Psoas muscle (tissue), 7 donors: ENCODE measurements at regions not wholly inside any gene's neighbourhood (a gene's known extent, or its start where the extent isn't known, plus 50 kb on each side); places are given as distances from the start of the nearest gene placed in this dataset.

Experiments used
- ATAC-seq, 4 donors: fragments of 200-7000 bp; cut with Tn5 transposase; one replicate each; pipeline ENCODE4 v1.9.1; 2020; ENCODE audit warnings: moderate library complexity in 3 of 4, mild to moderate bottlenecking in 2 of 4
- DNase-seq, 2 donors: peaks; one replicate each; pipeline ENCODE4 v3.0.0-alpha.2; 2020
- H3K27ac ChIP-seq: fragments of 200-600 bp; one replicate; pipeline ENCODE4 v1.8.0; 2022
- H3K27me3 ChIP-seq, 3 donors: fragments of 200-600 bp in 1 of 3; one replicate each; pipeline versions ENCODE4 v1.6.1 to v1.8.0; 2013 to 2022; ENCODE audit warnings: low read length in 2 of 3, mild to moderate bottlenecking in 2 of 3, moderate library complexity in 1 of 3; ENCODE audit not compliant: insufficient read depth in 3 of 3
- H3K36me3 ChIP-seq, 2 donors: fragments of 200-600 bp in 1 of 2; one replicate each; pipeline versions ENCODE4 v1.6.1 to v1.8.0; 2013 to 2022; ENCODE audit warnings: low read depth in 1 of 2, mild to moderate bottlenecking in 1 of 2, moderate library complexity in 1 of 2; ENCODE audit not compliant: insufficient read depth in 1 of 2
- H3K4me1 ChIP-seq: fragments of 200-600 bp; one replicate; pipeline ENCODE4 v1.8.0; 2022
- H3K4me3 ChIP-seq: fragments of 200-600 bp; one replicate; pipeline ENCODE4 v1.8.0; 2022; ENCODE audit warnings: mild to moderate bottlenecking
- H3K9me3 ChIP-seq: fragments of 200-600 bp; one replicate; pipeline ENCODE4 v1.8.0; 2022
- CTCF ChIP-seq: fragments of 200-600 bp; IDR thresholded peaks from one replicate; pipeline ENCODE4 v1.8.0; 2022; ENCODE audit warnings: antibody characterized with exemption
- WGBS, 3 donors: extraction: QIAGEN DNeasy Blood & Tissue Kit; methylation state at CpG; one replicate each; pipeline versions ENCODE4 v1.1.6 to v1.1.7; 2013; 5-methylcytosine and 5-hydroxymethylcytosine counted together
- intact Hi-C, 2 donors: fragments of 100-400 bp; cut with DNase I; formaldehyde crosslinking; loops; one replicate each; pipeline versions ENCODE4 v1.11.0 to v1.14.2; 2022
- donor health status: healthy with polysubstance abuse.
- donor health status: DM: no; HTN: no; CAD: no; lungs with moderate emphysema.
- donor health status: Bipolar disorder and iron deficiency.
- donor health status: healthy.
- donor health status: DM: yes; HTN: yes; CAD: no.
- donor health status: DM: no; HTN: no; CAD: no.
- donor health status: DM: yes; HTN: yes; CAD: no.

- Histone ChIP-seq H3K4me3 (no peak overlapping the region), H3K9me3 (no peaks in the 10 kb centered on the region), H3K27me3 (no peaks in the 10 kb centered on the region), H3K4me1 (no peaks in the 10 kb centered on the region), H3K36me3 (no peaks in the 10 kb centered on the region), H3K27ac (no peak overlapping the region)
- no peak for DNase-seq
- no peak for ATAC-seq
- intact Hi-C loops: no loop called here
- WGBS, 3 donors: 84 to 89% (median 89%) methylated on average over 12 of the region's 12 CpGs
- TF ChIP-seq CTCF: no peak
Measured at GRCh38 chr5:4101189-4101588, 505.6 kb downstream of the IRX1 start.

DNA sequence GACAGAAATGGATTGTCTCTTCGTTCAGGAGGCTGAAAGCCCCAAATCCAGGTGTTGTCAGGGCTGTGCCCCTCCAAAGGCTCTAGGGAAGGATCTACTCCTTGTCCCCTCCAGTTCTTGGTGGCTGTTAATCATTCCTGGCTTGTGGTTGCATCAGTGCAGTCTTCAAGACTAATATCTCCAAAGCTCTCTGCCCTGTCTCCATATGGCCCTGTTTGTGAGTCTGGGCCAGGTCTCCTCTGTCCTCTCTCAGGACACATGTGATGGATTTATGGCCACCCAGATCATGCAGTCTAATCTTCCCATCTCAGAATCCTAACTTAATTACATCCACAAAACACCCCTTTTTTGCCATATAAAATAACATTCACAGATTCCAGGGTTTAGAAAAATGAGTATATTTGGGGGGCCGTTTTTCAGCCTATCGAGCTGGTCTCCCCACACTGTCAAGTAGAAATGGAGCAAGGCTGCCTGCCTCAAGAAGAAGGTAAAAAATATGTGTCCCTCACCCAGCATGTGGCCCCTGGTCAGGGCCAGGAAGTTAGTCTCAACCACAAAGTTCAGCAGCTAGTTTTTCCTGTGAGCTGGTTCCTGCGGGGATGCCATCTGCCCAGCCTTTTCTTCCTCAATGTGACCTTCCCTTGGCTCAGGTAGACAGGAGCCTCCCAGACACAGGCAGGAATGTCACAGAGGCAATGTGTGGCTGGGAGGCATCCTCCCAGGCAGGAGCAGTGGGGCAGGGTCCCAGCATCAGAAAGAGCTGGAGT is 509.4 kb downstream of the IRX1 start:
- Histone ChIP-seq H3K4me3 (no peak overlapping the region), H3K36me3 (no peaks in the 10 kb centered on the region), H3K9me3 (no peaks in the 10 kb centered on the region), H3K27ac (no peak overlapping the region), H3K4me1 (no peaks in the 10 kb centered on the region), H3K27me3 (no peaks in the 10 kb centered on the region)
- TF ChIP-seq CTCF: no peak
- DNase-seq (no peak), ATAC-seq (no peak)
- intact Hi-C loops: no loop called here
- 77 to 86% (median 80%) methylated on average over 4 of the region's 4 CpGs for WGBS, 3 donors

DNA sequence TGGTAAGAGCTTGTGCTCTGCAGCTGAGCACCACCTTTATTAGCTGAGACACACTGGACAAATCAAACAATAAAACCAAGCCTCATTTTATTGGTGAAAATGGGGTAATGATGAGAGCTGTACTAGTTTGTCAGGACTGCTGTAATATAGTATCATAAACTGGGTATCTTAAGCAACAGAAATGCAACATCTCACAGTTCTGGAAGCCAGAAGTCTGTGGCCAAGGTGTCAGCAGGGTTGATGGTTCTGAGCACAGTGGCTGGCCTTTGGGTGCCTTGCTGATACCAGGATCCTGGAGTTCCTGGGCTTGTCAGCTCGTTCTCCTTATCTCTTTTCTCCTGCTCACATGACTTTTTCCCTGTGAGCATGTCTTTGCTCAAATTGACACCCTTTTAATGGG is 513.1 kb downstream of the IRX1 start:
- Histone ChIP-seq H3K9me3 (no peaks in the 10 kb centered on the region), H3K27me3 (no peaks in the 10 kb centered on the region), H3K4me3 (no peak overlapping the region), H3K36me3 (no peaks in the 10 kb centered on the region), H3K27ac (no peak overlapping the region), H3K4me1 (no peaks in the 10 kb centered on the region)
- DNase-seq (no peak), ATAC-seq (no peak)
- 61 to 76% (median 63%) methylated on average over 1 of the region's 1 CpG for WGBS, 3 donors
- no peak for TF ChIP-seq CTCF
- intact Hi-C loops: no loop called here

DNA sequence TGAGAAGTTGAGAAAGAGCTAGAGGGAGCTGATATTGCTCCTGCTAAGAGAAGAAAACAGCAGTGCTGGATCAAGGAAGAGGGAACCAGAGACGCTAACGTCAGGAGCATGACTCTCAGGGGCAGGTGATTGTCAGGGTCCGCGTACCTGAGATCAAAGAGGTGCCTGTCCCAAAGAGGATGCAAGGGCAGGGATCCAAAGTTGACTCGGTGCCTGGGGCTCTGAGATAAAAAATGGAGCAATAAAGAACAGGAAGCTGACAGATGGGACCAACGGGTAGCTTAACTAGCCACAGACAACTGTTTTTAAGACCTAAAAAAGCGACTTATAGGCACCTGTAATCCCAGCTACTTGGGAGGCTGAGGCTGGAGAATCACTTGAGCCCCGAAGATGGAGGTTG is 517.8 kb downstream of the IRX1 start:
- Histone ChIP-seq H3K36me3 (no peaks in the 10 kb centered on the region), H3K27me3 (no peaks in the 10 kb centered on the region), H3K27ac (no peak overlapping the region), H3K4me3 (no peak overlapping the region), H3K9me3 (no peaks in the 10 kb centered on the region), H3K4me1 (no peaks in the 10 kb centered on the region)
- no peak for ATAC-seq
- intact Hi-C loops: no loop called here
- no peak for DNase-seq
- WGBS, 3 donors: 65 to 74% (median 72%) methylated on average over 8 of the region's 8 CpGs
- no peak for TF ChIP-seq CTCF

DNA sequence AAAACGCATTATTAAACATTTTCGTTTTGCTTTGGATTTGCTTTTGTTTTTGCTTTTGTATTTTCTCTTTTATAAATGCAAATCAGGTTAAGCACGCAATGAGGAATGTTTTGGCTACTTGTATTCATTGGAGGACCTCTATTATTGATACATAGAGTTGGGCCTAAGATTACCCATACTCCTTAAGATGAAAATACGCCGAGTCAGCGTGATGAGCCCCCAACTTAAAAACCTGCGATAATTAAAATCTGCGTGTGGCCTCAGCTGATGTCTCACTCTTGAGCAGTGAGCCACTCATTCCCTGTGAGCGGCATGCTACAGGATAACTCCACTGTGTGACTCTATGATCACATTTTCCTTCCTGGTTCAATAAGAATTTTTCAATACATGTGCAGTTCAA is 518.3 kb downstream of the IRX1 start:
- no peak for ATAC-seq
- Histone ChIP-seq H3K27me3 (no peaks in the 10 kb centered on the region), H3K4me3 (no peak overlapping the region), H3K27ac (no peak overlapping the region), H3K9me3 (no peaks in the 10 kb centered on the region), H3K36me3 (no peaks in the 10 kb centered on the region), H3K4me1 (no peaks in the 10 kb centered on the region)
- no peak for TF ChIP-seq CTCF
- 93 to 95% (median 95%) methylated on average over 9 of the region's 9 CpGs for WGBS, 3 donors
- DNase-seq: no peak
- intact Hi-C loops: no loop called here
